SK-N-SH (cell line): ENCODE measurements at regions not wholly inside any gene's neighbourhood (a gene's known extent, or its start where the extent isn't known, plus 50 kb on each side); places are given as distances from the start of the nearest gene placed in this dataset.

Experiments used
- CTCF ChIA-PET: fragments of 300-600, 350-600 bp; formaldehyde crosslinking; extraction: SDS; loops from one replicate; lab custom pipeline; 2021; lab: Yijun Ruan, JAX
- POLR2A ChIA-PET: fragments of 350-600 bp; sonication (Branson Sonifier 250); formaldehyde crosslinking; extraction: SDS; loops from one replicate; lab custom pipeline; 2020; ENCODE audit warnings: antibody characterized with exemption, inconsistent platforms; lab: Yijun Ruan, JAX
- DNase-seq: peaks from one replicate; pipeline ENCODE4 v3.0.0; 2012
- H2AFZ ChIP-seq: fragments of 200-600 bp; sonication (generic); 2 replicates; pipeline ENCODE4 v1.8.1; 2016; ENCODE audit warnings: antibody characterized with exemption, mild to moderate bottlenecking, low read depth
- H3F3A ChIP-seq: fragments of 200-600 bp; sonication (generic); replicated peaks from 2 replicates; pipeline ENCODE3; 2016; ENCODE audit warnings: antibody characterized with exemption, mild to moderate bottlenecking; ENCODE audit not compliant: insufficient read depth
- H3K27ac ChIP-seq, 2 experiments: fragments of 200-500 bp in 1 of 2; fragments of 200-600 bp in 1 of 2; sonication (Bioruptor generic) in 1 of 2; sonication (generic), shearing (Covaris generic) in 1 of 2; 2 replicates each; pipeline versions ENCODE4 v1.5.1 to v1.6.1; 2014 to 2016; ENCODE audit warnings: low read depth in 2 of 2, inconsistent platforms in 1 of 2, low read length in 1 of 2, mild to moderate bottlenecking in 1 of 2, mixed read lengths in 1 of 2
- H3K27me3 ChIP-seq: fragments of 200-600 bp; sonication (generic), shearing (Covaris generic); 2 replicates; pipeline ENCODE4 v1.6.1; 2016; ENCODE audit warnings: mixed run types; ENCODE audit not compliant: insufficient read depth
- H3K36me3 ChIP-seq, 2 experiments: fragments of 200-500 bp in 1 of 2; fragments of 200-600 bp in 1 of 2; sonication (Bioruptor generic) in 1 of 2; sonication (generic) in 1 of 2; replicated peaks in 1 of 2; 2 replicates each; pipeline versions ENCODE3 to v1.5.1; 2014 to 2016; ENCODE audit warnings: low read length in 1 of 2, mild to moderate bottlenecking in 1 of 2; ENCODE audit not compliant: insufficient read depth in 2 of 2, control insufficient read depth in 1 of 2
- H3K4me1 ChIP-seq, 2 experiments: fragments of 200-500 bp in 1 of 2; fragments of 200-600 bp in 1 of 2; sonication (Bioruptor generic) in 1 of 2; sonication (generic), shearing (Covaris generic) in 1 of 2; 2 replicates each; pipeline versions ENCODE4 v1.5.1 to v1.6.1; 2014 to 2016; ENCODE audit warnings: low read depth in 1 of 2, low read length in 1 of 2, mixed run types in 1 of 2; ENCODE audit not compliant: insufficient read depth in 2 of 2, control insufficient read depth in 1 of 2
- H3K4me2 ChIP-seq: fragments of 200-600 bp; sonication (generic), shearing (Covaris generic); 2 replicates; pipeline ENCODE4 v1.6.1; 2017; ENCODE audit warnings: mixed run types
- H3K4me3 ChIP-seq, 2 experiments: fragments of 200-500 bp in 1 of 2; fragments of 200-600 bp in 1 of 2; sonication (Bioruptor generic) in 1 of 2; sonication (generic), shearing (Covaris generic) in 1 of 2; 2 replicates each; pipeline versions ENCODE4 v1.5.1 to v1.8.1; 2014 to 2016; ENCODE audit warnings: low read depth in 2 of 2, inconsistent platforms in 1 of 2, low read length in 1 of 2, mild to moderate bottlenecking in 1 of 2, mixed read lengths in 1 of 2, moderate library complexity in 1 of 2
- H3K79me2 ChIP-seq: fragments of 200-600 bp; sonication (generic); 2 replicates; pipeline ENCODE4 v1.8.1; 2017; ENCODE audit warnings: mild to moderate bottlenecking; ENCODE audit not compliant: insufficient read depth
- H3K9ac ChIP-seq: fragments of 200-600 bp; sonication (generic); 2 replicates; pipeline ENCODE4 v1.6.1; 2017; ENCODE audit warnings: mixed run types
- H3K9me2 ChIP-seq: fragments of 200-600 bp; sonication (generic); 2 replicates; pipeline ENCODE4 v1.6.1; 2017; ENCODE audit warnings: mixed run types
- H3K9me3 ChIP-seq: fragments of 200-600 bp; sonication (generic); 2 replicates; pipeline ENCODE4 v1.6.1; 2017; ENCODE audit warnings: mixed run types, mild to moderate bottlenecking, moderate library complexity
- H4K20me1 ChIP-seq: fragments of 200-600 bp; sonication (generic); 2 replicates; pipeline ENCODE4 v1.6.1; 2017; ENCODE audit warnings: mild to moderate bottlenecking, mixed run types; ENCODE audit not compliant: insufficient read depth
- EP300 ChIP-seq, 2 experiments: IDR thresholded peaks; 2 replicates each; pipeline versions ENCODE4 v1.4.0 to v1.6.1; 2012; ENCODE audit warnings: borderline replicate concordance in 1 of 2, low read depth in 1 of 2, low read length in 1 of 2
- EZH2phosphoT487 ChIP-seq: fragments of 200-600 bp; sonication (generic); IDR thresholded peaks from 2 replicates; pipeline ENCODE4 v1.6.1; 2017; ENCODE audit warnings: low read depth, mixed run types, mild to moderate bottlenecking, antibody characterized with exemption, moderate library complexity, borderline replicate concordance
- FOXJ3 ChIP-seq: sonication (generic); formaldehyde crosslinking; IDR thresholded peaks from 2 replicates; pipeline ENCODE4 v1.5.1; 2020; ENCODE audit warnings: mild to moderate bottlenecking, missing genetic modification reagents
- FOXM1 ChIP-seq: IDR thresholded peaks from 2 replicates; pipeline ENCODE4 v1.4.0; 2012; ENCODE audit warnings: low read depth, mild to moderate bottlenecking
- GABPA ChIP-seq: IDR thresholded peaks from 2 replicates; pipeline ENCODE4 v1.4.0; 2012; ENCODE audit warnings: low read depth, mild to moderate bottlenecking
- JUND ChIP-seq: IDR thresholded peaks from 2 replicates; pipeline ENCODE4 v1.4.0; 2012
- MAX ChIP-seq: IDR thresholded peaks from 2 replicates; pipeline ENCODE4 v1.4.0; 2012; ENCODE audit warnings: low read depth
- NFIC ChIP-seq: IDR thresholded peaks from 2 replicates; pipeline ENCODE4 v1.4.0; 2012; ENCODE audit warnings: borderline replicate concordance
- NRF1 ChIP-seq: IDR thresholded peaks from 2 replicates; pipeline ENCODE4 v1.6.1; 2012; ENCODE audit warnings: low read depth, mild to moderate bottlenecking, low read length
- POLR2AphosphoS5 ChIP-seq: IDR thresholded peaks from 2 replicates; pipeline ENCODE4 v1.6.1; 2012; ENCODE audit warnings: low read depth, low read length
- RAD21 ChIP-seq: IDR thresholded peaks from 2 replicates; pipeline ENCODE4 v1.6.1; 2012; ENCODE audit warnings: mild to moderate bottlenecking, low read length
- RCOR1 ChIP-seq: fragments of 150-350 bp; IDR thresholded peaks from 2 replicates; pipeline ENCODE4 v1.6.1; 2017; ENCODE audit warnings: antibody characterized with exemption, low read length
- RFX5 ChIP-seq: IDR thresholded peaks from 2 replicates; pipeline ENCODE4 v1.6.1; 2012; ENCODE audit warnings: mild to moderate bottlenecking, improper control_type of control experiment, low read length
- RXRA ChIP-seq: IDR thresholded peaks from 2 replicates; pipeline ENCODE4 v1.4.0; 2012; ENCODE audit warnings: low read depth, mild to moderate bottlenecking, borderline replicate concordance
- SMC3 ChIP-seq: IDR thresholded peaks from 2 replicates; pipeline ENCODE4 v1.6.1; 2012; ENCODE audit warnings: low read depth, low read length, improper control_type of control experiment
- TAF1 ChIP-seq: IDR thresholded peaks from 2 replicates; pipeline ENCODE4 v1.6.1; 2012; ENCODE audit warnings: low read depth, mild to moderate bottlenecking, low read length, moderate library complexity, borderline replicate concordance
- TCF12 ChIP-seq: IDR thresholded peaks from 2 replicates; pipeline ENCODE4 v1.4.0; 2012
- TEAD4 ChIP-seq: IDR thresholded peaks from 2 replicates; pipeline ENCODE4 v1.4.0; 2012; ENCODE audit warnings: mild to moderate bottlenecking, borderline replicate concordance; ENCODE audit not compliant: insufficient read depth
- USF2 ChIP-seq: fragments of 150-350 bp; IDR thresholded peaks from 2 replicates; pipeline ENCODE4 v1.6.1; 2017; ENCODE audit warnings: antibody characterized with exemption, low read length, low read depth, borderline replicate concordance
- YY1 ChIP-seq: IDR thresholded peaks from 2 replicates; pipeline ENCODE4 v1.4.0; 2012; ENCODE audit warnings: low read depth, mild to moderate bottlenecking
- WGBS: methylation state at CpG from one replicate; pipeline ENCODE4 v1.1.6; 2017; ENCODE audit warnings: low lambda C conversion rate; 5-methylcytosine and 5-hydroxymethylcytosine counted together
- TF ChIP-seq, protein P1 (sequence below): IDR thresholded peaks from 2 replicates; pipeline ENCODE4 v1.4.0; 2012; ENCODE audit warnings: low read depth, borderline replicate concordance
- TF ChIP-seq, protein P2 (sequence below): IDR thresholded peaks from 2 replicates; pipeline ENCODE4 v1.4.0; 2012; ENCODE audit warnings: low read depth, borderline replicate concordance

DNA sequence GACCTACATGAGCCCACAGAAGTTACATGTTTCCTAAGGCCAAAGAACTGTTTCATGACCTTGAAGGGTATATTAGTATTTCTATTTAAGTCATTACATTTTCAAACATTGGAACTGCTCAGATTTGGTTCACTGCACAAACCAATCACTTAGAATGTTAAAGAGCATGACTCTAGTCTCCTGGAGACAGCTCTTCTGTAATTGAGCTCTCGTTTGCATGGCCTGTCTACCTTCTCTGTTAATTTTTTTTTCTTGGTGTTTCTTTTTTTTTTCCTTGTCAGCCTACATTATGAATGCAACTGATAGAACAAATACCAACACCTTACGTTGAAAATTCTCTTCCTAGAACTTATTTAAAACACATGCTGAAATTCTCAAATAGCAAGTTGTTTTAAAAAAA lies 860.2 kb upstream of the MAP3K7 start:
- Histone ChIP-seq H3K27me3 (no peaks in the 10 kb centered on the region), H3K27ac (no peak overlapping the region), H3F3A (no peaks in the 10 kb centered on the region), H3K4me1 (0 out of 4 replicates have a peak, but pooled peaks cover 0 to 4% of the 10 kb centered on the region in 2 experiments), H3K79me2 (no peaks in the 10 kb centered on the region), H3K4me3 (no peak overlapping the region), H3K9me3 (no peaks in the 10 kb centered on the region), H2AFZ (no peak overlapping the region), H3K4me2 (no peak overlapping the region), H3K9me2 (no peaks in the 10 kb centered on the region), H3K9ac (no peak overlapping the region), H3K36me3 (no peaks in the 10 kb centered on the region), H4K20me1 (no peaks in the 10 kb centered on the region)
- TF ChIP-seq EZH2phosphoT487: no peak
- no peak for TF ChIP-seq YY1
- no peak for TF ChIP-seq TEAD4
- no peak for TF ChIP-seq RAD21
- no peak for TF ChIP-seq RXRA
- TF ChIP-seq GABPA: no peak
- no peak for TF ChIP-seq TCF12
- TF ChIP-seq, protein P1, sequence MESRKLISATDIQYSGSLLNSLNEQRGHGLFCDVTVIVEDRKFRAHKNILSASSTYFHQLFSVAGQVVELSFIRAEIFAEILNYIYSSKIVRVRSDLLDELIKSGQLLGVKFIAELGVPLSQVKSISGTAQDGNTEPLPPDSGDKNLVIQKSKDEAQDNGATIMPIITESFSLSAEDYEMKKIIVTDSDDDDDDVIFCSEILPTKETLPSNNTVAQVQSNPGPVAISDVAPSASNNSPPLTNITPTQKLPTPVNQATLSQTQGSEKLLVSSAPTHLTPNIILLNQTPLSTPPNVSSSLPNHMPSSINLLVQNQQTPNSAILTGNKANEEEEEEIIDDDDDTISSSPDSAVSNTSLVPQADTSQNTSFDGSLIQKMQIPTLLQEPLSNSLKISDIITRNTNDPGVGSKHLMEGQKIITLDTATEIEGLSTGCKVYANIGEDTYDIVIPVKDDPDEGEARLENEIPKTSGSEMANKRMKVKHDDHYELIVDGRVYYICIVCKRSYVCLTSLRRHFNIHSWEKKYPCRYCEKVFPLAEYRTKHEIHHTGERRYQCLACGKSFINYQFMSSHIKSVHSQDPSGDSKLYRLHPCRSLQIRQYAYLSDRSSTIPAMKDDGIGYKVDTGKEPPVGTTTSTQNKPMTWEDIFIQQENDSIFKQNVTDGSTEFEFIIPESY: no peak
- TF ChIP-seq MAX: no peak
- TF ChIP-seq TAF1: no peak
- TF ChIP-seq JUND: no peak
- TF ChIP-seq EP300 (IDR thresholded peaks at IDR 0.05; ENCODE audit: borderline replicate concordance in 1 of 2, low read depth in 1 of 2, low read length in 1 of 2): no peak
- no peak for TF ChIP-seq POLR2AphosphoS5
- CTCF ChIA-PET: interaction anchor here (0.7 kb wide), 1 partner anchor 13 kb away, joined by 3 read pairs; no protein-coding TSS in a partner anchor
- 0% methylated on average over 2 of the region's 2 CpGs for WGBS
- DNase-seq: no peak
- POLR2A ChIA-PET: no interaction called here

- Histone ChIP-seq H3K79me2 (no peaks in the 10 kb centered on the region), H3K4me1 (peaks cover 0 to 4% of the 10 kb centered on the region in 2 experiments; a peak in 1 of 4 replicates), H3K9me3 (no peaks in the 10 kb centered on the region), H2AFZ (no peak overlapping the region), H3F3A (no peaks in the 10 kb centered on the region), H3K36me3 (no peaks in the 10 kb centered on the region), H3K27me3 (no peaks in the 10 kb centered on the region), H3K9me2 (no peaks in the 10 kb centered on the region), H3K9ac (no peak overlapping the region), H4K20me1 (no peaks in the 10 kb centered on the region), H3K4me2 (no peak overlapping the region), H3K27ac (no peak overlapping the region), H3K4me3 (no peak overlapping the region)
- POLR2A ChIA-PET: no interaction called here
- WGBS: 9% methylated on average over 1 of the region's 1 CpG
- DNase-seq: no peak
- CTCF ChIA-PET: interaction anchor here (0.7 kb wide), 1 partner anchor 20 kb away, joined by 3 read pairs; no protein-coding TSS in a partner anchor
- TF ChIP-seq GABPA (no peak), NRF1 (no peak), NFIC (no peak), RFX5 (no peak), USF2 (no peak), FOXJ3 (CRISPR knock-in tag) (no peak), FOXM1 (no peak), SMC3 (no peak), TAF1 (no peak), EP300 (IDR thresholded peaks at IDR 0.05; ENCODE audit: borderline replicate concordance in 1 of 2, low read depth in 1 of 2, low read length in 1 of 2) (no peak), POLR2AphosphoS5 (no peak), RCOR1 (no peak), JUND (no peak)
- TF ChIP-seq, protein P1: no peak
- TF ChIP-seq, protein P2, sequence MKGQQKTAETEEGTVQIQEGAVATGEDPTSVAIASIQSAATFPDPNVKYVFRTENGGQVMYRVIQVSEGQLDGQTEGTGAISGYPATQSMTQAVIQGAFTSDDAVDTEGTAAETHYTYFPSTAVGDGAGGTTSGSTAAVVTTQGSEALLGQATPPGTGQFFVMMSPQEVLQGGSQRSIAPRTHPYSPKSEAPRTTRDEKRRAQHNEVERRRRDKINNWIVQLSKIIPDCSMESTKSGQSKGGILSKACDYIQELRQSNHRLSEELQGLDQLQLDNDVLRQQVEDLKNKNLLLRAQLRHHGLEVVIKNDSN: no peak
These were observed 856.5 kb upstream of the MAP3K7 start for GRCh38 chr6:91443405-91443804.
